A673 (cell line): ENCODE measurements at regions not wholly inside any gene's neighbourhood (a gene's known extent, or its start where the extent isn't known, plus 50 kb on each side); places are given as distances from the start of the nearest gene placed in this dataset.
A peak's percentile ranks its signal among the peaks of the same experiment; 100 is the strongest.

ENCODE experiments used
- EZH2 ChIP-seq: fragments of 200-600 bp; sonication (generic); IDR thresholded peaks from 2 replicates; pipeline ENCODE4 v1.6.1; 2017; ENCODE audit warnings: borderline replicate concordance, low read depth, mild to moderate bottlenecking, mixed read lengths, antibody characterized with exemption, low read length; ENCODE audit not compliant: poor library complexity, severe bottlenecking
- TF ChIP-seq, protein P1 (sequence below): fragments of 300-800, 200-600 bp; sonication (generic); conservative IDR thresholded peaks from 2 replicates; pipeline ENCODE4 v1.5.1; 2017; ENCODE audit warnings: low read depth, mild to moderate bottlenecking, antibody characterized with exemption, low read length, moderate library complexity, mixed read lengths

DNA sequence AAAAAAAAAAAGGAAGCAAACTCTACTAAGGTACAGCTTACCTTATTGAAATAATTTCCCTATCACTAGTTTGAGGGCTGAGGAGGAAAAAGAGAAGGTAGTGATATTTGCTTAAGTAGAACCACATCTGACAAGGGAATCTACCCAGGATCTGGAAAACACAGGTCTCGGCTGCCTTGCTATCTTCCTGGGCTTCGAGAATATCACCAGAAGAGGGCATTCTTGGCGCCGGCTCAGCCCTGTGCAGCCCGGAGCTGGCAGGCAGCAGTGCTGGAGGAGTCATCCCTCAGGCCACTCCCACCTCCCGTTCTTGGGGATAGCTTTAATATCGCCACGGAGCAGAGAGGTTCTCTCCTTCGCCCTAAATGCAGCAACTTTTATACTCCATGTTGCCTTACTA lies 1181.2 kb downstream of the VRK1 start:
- TF ChIP-seq, protein P1, sequence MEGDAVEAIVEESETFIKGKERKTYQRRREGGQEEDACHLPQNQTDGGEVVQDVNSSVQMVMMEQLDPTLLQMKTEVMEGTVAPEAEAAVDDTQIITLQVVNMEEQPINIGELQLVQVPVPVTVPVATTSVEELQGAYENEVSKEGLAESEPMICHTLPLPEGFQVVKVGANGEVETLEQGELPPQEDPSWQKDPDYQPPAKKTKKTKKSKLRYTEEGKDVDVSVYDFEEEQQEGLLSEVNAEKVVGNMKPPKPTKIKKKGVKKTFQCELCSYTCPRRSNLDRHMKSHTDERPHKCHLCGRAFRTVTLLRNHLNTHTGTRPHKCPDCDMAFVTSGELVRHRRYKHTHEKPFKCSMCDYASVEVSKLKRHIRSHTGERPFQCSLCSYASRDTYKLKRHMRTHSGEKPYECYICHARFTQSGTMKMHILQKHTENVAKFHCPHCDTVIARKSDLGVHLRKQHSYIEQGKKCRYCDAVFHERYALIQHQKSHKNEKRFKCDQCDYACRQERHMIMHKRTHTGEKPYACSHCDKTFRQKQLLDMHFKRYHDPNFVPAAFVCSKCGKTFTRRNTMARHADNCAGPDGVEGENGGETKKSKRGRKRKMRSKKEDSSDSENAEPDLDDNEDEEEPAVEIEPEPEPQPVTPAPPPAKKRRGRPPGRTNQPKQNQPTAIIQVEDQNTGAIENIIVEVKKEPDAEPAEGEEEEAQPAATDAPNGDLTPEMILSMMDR, result peak; percentile 71
- TF ChIP-seq EZH2, result no peak
